GM18868 (cell line): ENCODE measurements at regions not wholly inside any gene's neighbourhood (a gene's known extent, or its start where the extent isn't known, plus 50 kb on each side); places are given as distances from the start of the nearest gene placed in this dataset.
"Not testable (repeated sequence)": the region's sequence is repeated elsewhere in the genome, so short reads cannot be mapped to it uniquely, and the experiment has no call there.

ENCODE experiments used
- ATAC-seq: cut with Tn5 transposase; IDR thresholded peaks from one replicate; pipeline ENCODE4 v1.9.1; 2021; ENCODE audit warnings: mild to moderate bottlenecking, moderate library complexity; ENCODE audit not compliant: unreplicated experiment

DNA sequence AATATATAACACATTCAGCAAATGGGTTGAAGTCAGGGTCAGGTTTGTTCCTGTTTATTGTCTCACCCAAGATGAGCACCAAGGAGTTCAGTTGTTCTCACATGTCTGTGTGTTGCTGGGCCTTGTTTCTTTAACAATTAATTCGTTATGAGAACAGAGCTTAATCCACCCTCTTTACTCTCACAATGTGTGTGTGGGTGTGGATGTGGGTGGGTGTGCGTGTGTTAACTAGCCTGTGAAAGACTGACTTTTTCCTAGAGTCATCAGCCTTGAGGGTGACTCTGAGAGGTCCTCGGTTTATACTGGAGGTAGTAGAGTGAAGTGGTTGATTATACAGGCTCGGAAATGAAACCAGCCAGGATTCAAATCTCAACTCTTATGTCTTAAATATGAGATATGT is 672.1 kb downstream of the MAFB start:
- no peak for ATAC-seq

DNA sequence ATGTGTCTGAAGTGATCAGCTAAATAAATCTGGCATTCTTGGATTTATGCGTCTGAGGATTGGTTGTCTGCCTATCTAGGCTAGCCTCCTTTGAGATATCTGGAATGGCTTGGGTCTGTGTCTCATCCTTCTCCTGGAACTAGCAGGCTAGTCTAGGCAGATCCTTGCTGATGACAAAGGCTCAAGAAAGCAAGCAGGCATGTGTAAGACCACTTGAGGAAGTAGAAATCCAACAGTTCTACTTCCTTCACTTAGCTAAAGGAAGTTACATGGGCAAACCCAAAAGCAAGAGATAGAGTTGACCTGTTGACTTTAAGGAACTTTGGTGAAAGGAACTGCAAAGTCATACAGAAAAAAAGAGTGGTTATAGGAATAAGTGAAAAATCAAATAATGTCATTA is 672.6 kb downstream of the MAFB start:
- no peak for ATAC-seq

DNA sequence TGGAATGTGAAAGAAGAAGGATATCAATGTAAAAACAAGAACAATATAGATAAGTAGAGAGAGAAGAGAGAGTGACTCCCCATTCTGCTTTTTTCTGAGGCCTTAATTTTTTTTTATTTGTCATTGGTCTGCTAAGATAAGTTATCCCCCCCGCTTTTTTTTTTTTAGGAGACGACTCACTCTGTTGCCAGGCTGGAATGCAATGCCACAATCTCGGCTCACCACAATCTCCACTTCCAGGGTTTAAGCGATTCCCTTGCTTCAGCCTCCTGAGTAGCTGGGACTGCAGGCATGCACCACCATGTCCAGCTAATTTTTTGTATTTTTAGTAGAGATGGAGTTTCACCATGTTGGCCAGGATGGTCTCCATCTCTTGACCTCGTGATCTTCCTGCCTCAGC is 677.0 kb downstream of the MAFB start:
- ATAC-seq: not testable (repeated sequence)

DNA sequence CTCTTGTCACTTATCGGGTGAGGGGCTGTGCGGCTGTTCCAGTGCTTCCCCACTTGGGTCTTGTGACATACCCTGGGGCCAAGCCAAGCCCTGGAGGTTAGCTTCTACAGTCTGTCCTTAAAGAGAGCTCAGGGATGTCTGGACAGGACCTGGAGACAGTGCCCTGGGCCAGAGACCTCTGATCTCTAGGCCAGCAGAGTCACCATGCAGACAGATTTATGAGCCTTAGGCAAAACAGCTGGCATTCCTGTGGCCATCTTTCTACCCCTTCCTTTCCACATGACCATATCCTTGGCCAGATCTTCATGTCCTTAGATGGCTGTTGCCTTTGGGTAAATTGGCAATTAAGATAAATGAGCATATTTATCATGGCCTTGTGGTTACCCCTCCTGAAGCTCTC is 678.6 kb downstream of the MAFB start:
- no peak for ATAC-seq

DNA sequence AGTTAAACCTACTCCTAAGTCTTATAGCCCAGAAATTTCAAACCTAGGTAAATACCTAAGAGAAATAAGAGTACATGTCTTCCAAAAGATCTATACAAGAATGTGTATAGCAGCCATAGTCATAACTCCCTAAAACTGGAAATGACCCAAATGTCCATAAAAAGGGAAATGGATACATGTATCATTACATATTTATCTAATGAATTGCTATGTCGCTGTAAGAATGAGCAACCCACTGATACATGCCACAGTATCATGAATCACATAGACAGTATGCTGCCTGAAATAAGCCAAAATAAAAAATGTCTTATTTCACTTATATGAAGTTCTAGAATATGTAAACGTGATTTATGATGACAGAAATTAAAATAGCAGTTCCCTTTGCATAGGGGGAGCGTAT is 679.5 kb downstream of the MAFB start:
- no peak for ATAC-seq

DNA sequence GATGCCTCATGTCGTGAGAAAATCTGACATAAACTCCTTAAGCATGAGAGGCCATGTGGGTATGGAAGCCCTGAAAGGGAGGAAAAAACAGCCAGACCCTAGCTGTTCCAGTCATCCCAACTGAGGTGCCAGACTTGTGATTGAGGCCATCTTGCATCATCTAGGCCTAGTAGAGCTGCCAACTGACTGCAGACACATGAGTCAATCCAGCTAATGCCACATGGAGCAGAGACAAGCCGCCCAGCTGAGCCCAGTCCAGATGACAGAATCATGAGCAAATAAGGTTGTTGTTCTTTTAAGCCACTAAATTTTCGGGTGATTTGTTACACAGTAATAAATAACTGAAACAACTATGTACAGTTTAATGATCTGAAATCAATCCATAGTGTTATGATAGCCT is 680.9 kb downstream of the MAFB start:
- no peak for ATAC-seq

DNA sequence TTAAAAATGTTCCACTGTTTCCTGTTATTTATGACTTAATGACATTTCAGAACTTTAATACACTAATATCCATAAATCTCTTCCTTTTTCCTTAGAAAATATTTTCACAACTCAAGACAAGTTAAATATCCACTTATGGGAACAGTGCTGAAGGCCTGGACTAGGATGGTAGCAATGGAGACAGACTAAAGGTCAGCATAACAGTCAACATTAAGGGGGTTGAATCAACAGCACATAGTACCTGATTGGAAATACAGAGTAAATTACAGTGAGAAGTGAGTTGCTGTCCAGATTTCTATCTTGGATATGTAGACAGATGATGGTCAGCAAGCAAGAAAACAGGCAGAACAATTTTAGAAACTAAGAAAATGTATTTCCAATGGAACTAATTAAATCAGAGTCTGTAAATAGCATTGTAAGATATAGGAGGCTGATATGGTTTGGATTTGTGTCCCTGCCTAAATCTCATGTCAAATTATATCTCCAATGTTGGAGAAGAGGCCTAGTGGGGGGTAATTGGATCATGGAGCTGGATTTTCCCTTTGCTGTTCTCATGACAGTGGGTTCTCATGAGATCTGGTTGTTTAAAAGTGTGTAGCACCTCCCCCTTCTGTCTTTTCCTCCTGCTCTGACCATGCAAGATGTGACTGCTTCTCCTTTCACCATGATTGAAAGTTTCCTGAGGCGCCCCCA is 682.7 kb downstream of the MAFB start:
- no peak for ATAC-seq

DNA sequence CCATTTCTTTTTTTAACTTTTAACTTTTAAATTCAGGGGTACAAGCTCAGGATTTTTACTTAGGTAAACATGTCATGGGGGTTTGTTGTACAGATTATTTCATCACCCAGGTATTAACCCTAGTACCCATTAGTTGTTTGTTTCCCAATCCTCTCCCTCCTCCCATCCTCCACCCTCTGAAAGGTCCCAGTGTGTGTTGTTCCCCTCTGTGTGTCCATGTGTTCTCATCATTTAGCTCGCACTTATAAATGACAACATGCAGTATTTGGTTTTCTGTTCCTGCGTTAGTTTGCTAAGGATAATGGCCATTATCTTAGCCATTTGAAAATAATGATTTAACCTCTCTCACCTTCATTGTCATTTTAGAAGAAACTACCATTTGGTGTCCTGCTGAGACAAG is 684.9 kb downstream of the MAFB start:
- ATAC-seq: not testable (repeated sequence)

DNA sequence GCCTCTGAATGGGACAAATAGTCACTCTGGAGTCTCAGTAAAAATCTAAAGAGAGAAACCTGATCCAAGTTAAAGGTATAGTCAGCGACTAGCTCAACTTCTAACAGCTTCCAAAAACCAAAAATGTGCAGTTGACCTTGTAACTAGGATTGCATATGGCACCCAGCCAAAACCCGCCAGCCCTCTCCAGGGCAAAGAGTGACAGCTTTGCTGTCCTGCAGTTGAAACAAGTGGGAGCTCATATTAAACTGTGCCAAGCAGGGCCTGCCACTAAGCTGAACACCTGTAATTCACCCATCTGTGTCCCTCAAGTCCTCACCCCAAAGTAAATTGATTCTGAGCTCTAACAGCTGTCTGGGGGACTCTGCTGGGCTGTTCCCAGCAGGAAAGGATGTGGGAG is 695.3 kb downstream of the MAFB start:
- ATAC-seq: no peak

DNA sequence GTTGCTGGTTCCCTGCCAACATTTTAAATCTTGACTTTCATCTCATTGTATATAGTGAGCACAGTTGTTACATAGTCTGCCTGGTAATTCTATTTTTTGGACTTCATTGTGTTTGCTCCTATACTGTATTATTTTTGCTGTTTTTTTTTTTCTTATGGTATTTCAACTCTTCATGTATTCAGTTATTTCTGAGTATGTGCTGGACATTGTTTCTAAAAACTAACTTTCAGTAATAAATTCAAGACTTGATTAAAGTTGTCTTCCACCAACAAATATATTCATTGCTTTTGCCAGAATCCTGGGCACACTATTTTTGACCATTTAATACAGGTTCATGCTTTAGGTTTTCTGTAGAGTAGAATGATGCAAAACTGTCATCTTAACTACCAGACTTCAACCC is 698.3 kb downstream of the MAFB start:
- no peak for ATAC-seq

DNA sequence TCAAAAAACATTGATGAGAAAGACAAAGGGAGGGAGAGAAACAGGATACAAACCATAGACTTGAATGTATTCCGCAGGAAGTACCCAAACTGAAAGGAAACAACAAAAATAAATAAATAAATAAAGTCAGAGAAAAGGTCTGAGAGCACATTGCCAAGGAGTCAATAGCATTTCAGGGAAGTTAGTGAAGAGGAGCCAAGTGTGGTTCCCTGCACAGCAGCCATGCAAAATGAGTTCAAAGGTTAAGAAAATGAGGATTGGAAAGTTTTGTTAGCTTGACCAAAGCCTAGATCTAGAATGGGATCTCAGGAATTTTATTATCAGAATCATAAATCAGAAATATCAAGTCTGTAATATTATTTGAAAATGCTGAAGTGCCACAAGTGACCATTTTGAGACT is 700.0 kb downstream of the MAFB start:
- ATAC-seq: no peak

DNA sequence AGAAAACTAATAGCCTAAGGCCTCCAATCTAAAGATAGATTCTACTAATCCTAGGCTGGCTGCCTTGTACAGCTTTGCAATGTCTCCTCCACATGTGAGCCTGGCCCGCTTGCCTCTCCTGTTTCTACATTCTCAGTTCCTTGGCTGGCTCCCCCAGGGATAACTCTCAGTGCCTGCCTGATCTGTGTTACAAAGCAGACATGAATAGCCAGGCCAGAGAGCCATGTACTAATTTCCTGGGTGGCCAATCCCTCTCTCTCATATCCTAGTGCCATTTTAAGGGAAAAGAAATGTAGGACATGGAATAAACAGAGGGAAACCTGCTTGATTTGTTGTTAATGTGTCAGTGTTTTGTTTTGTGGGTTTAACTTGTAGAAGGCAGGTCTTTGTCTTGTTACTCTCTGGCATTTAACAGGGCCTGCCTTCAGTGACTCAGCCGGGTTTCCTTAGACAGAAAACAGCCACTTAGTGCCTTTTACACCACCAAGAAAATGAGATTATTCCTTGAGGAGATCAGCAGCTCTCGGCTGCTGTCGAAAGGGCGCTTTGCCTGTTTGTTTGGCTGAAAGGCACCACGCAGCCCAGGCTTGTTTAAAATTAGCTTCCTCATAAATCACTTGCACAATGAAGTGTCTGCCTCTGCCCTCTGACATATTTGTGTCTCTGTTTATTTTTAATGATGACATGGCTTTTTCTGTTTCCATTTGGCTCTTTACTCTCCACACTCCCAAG is 702.7 kb downstream of the MAFB start:
- no peak for ATAC-seq

DNA sequence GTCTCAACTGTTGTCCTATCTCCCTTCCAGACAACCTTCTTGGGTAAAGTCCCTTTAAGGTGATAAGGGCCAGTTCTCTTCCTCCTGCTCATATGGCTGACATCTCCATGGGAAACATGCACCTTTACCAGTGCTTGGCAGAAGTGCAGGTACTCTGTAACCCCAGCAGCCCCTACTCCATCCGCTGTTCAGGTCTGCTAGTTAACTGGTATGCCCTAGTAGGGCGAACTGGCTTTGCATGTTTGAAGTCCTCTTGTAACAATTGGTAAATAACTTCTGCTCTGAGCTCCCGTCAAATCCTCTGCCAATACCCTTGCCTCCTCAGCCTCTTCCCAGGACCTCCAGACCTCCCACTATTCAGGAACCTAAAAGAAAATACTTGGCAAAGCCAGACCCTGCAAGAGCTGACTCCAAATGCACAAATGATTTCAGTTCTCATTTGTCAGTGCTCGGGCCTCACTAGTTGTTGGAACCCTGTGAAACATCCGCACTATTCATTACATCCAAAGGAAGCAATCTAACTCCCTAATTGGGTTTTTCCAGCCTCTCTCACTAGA is 703.7 kb downstream of the MAFB start:
- ATAC-seq: no peak

DNA sequence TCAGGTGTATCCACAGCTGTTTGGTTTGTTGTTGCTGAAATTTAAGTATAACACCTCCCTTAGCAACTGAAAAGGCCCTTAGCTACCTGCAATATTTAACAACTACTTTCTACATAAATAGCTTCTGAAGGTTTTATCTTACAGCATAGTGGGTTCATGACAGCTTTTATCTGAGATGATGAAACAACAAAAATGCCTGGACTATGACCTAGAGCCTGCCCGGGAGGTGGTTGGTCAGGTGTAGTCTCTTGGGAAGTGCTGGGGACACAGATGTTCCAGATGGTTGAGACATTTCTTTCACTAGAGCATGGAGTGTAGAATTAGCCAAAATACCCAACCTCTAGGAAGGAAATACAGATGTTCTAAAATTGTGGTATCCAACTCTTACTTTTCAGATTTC is 705.4 kb downstream of the MAFB start:
- no peak for ATAC-seq

DNA sequence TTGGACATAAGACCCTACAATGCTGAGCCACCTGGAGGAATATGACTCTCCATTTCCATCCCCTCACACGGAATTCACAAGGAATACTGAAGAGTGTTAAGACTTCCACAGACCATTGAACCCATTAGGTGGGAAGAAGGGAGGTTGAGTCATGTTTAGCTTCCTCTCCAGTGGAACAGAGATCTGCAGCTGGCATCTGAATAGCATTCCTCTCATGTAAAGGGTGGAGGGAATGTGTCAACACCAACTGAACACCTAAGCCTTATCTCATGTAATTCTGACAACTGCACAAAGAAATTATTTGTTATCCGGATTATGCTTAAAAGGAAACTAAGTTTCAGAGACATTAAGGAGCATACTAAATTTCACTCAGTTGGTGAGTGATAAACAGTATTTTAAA is 705.9 kb downstream of the MAFB start:
- ATAC-seq: no peak

DNA sequence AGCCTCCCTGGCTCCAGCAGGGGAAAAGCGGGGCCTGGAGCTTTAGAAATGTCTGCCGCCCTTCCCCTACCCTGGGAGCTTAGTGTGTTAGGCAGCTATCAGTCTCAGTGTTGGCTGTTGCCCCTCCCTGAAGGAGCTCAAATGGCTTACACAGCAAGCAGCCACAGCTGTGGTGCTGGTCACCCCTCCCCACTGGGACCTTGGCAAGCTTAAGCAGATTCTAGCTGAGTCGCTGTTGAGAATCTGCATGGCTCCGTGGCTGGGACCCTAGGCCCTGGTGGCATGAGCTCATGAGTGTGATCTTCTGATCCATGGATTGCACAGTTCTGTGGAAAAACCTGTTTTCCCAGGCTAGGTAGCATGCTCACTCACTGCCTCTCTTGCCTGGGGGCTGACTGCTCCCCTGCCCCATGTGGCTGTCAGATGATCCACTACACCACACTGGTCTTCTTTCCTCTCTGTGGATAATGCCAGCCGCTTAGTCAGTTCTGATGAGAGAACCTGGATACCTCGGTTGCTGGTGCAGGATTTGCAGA is 714.0 kb downstream of the MAFB start:
- ATAC-seq: no peak

DNA sequence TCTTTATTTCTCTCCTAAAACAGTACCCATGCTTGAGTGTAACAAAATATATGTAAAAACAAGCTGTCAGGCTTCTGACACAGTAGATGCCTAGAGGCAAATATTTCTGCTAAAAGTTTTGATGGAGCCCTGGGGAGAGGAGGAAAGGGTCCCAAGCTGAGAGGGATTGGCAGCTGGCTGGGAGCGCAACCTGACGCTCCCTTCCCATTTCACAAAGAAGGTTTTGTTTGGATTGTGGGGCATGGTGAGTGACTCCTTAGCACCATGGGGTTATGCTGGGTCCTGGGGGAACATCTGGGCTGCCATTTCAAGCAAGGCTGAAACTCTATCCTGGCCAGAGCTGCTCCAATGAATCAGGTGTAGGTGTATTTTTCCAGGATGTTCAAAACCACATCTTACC is 720.5 kb downstream of the MAFB start:
- no peak for ATAC-seq

DNA sequence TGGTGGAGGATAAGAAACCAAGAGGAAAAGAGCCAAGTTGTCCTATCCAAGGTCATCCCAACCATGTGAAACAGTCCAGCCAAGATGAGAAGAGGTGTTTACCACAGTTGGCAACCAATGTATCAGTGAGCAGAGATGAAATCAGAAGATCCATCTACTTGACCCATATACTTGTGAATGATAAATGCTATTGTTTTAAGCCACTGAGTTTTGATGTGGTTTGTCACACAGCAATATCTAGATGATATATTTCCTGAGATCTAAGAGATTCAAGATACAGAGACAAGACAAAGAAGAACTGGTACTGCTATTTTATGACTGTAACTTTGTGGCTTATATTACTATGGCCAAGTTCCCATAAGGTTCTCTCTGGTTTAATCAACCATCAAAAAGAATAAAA is 721.2 kb downstream of the MAFB start:
- no peak for ATAC-seq

DNA sequence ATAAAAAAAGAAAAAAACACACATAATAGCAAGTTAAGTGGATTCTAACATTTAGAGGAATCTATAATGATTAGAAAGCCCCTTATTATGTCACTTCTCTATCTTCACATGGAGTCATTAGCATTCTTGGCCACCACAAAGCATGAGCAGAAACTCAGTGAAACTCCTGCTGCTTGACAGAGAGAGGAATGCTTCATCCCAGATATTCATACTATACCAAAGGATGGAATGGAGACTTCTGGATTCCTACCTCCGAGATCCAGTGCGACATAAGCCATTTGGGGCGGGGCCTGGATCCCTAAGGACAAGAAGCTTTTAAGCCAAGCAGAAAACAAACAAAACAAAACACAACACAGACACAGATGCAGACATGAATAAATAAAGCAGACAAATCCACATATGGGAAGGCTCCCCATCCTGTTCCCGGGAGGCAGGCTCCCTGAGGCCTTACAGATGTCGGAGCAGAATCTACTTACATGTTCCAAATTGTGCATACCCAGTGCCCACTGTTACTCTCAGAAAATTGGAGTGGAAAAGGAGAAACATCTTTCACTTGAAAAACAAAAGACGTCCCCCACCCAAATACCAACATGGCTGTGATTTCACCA is 727.3 kb downstream of the MAFB start:
- no peak for ATAC-seq

DNA sequence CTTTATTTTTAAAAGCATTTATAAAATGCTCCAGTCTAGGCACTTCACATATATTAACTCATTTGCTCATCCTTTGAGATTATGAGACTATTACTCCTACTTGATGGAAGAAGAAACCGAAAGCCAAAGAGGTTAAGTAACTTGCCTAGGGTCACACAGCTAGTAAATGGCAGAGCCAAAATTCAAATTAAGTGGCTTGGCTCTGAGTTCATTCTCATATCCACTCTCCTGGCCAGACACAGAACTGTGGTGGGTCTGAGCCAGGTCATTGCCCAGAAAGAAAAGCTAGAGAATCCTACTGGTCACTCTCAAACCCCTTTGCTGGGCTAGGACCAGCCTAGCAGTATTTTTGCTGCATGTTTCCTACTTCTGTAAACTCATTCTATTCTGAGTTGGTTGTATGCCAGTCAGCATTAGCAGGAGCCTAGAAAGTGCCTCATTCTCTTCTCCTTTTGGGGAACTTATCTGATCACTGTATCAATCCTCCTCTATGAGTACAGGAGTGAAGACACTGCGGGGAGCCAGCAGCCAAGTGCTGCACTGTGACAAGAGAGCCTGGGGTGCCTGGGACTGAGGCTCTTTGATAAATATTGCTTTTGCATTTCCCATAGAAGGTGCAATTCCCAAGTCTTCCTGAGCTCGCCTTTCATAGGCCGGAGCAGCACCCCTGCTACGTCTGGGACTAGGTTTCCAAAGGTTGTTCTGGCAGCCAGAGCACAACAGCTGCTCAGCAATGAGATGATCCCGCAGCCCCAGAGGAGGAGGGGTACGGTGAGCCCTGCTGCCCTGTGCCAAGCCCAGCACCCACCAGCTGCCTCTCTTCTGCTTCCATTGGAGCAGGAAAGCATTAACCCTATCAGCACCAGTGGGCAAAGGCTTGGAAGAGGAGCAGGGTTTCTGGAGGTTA is 728.3 kb downstream of the MAFB start:
- no peak for ATAC-seq

DNA sequence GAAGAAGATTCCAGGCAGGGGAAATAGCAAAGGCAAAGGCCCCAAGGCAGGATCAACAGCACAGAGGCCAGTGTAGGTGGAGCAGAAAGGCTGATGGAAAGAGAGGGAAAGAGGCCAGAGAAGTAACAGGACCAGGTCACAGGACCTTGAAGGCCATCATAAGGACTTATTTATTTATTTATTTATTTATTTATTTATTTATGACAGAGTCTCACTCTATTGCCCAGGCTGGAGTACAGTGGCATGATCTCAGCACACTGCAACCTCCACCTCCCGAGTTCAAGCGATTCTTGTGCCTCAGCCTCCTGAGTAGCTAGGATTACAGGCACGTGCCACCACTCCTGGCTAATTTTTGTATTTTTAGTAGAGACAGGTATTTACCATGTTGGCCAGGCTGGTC is 731.1 kb downstream of the MAFB start:
- ATAC-seq: not testable (repeated sequence)
